Esophagus mucosa (tissue), 1 donor: ENCODE measurements at regions not wholly inside any gene's neighbourhood (a gene's known extent, or its start where the extent isn't known, plus 50 kb on each side); places are given as distances from the start of the nearest gene placed in this dataset.
"Not testable (repeated sequence)": the region's sequence is repeated elsewhere in the genome, so short reads cannot be mapped to it uniquely, and the experiment has no call there.

Source experiments
- ATAC-seq: fragments of 200-7000 bp; cut with Tn5 transposase; one replicate; pipeline ENCODE4 v1.9.1; 2020
- donor health status: DM: yes; HTN: yes; CAD: no.

DNA sequence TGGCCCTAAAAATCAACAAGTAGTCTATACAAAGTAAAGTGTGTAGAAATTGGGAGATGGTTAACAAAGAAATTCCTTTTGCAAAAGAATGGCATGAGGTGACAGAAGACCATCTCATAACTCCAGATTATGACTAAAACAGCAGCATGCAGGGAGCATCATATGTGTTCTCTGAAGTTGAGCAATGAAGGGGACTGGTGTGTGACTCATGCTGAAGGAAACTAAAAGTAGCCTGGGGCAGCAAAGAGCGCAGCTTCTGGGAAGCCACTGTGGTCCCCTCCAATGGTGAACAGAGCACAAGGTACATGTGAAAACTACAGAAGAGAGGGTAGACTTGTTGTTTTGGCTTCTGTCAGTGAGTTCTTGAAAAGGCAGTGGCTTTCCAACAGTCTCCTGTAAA is 133.4 kb downstream of the MACC1 start:
- no peak for ATAC-seq

DNA sequence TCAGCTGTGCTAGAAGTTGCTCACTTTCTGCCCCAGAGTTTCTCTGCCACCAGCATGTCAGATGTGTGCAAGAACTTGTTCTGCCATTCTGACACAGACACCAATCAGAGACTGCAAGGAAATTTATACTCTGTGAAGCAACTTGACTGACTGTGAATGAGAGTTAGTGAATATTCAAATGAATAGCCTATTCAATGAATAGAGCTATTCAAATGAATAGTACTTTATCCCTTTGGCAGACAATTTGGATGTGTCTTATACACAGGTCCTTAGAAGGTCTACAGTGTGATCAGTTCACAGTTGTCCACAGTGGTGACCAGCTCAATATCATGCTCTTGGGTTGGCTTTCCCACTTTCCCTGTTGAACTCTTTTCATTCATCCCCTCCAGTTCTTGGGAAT is 138.1 kb downstream of the MACC1 start:
- ATAC-seq, result no peak

DNA sequence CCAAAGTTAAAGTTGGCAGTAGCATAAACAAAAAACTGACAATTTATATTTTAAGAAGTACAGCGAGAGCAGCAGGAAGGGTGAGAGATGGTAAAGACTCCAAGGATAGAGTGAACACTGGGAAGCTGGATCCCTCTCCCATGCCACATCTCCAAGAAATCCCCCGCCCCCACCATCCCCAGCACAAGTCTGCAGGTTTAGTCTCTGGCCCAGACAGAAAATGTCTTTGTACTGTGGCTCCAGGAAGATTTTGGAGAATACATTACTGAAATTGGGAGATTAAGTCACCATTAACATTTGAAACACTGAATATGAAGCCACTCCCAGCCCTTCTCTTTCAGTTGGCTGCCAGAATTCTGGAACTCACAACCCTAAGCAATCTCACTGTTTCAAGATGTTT is 140.3 kb downstream of the MACC1 start:
- no peak for ATAC-seq

DNA sequence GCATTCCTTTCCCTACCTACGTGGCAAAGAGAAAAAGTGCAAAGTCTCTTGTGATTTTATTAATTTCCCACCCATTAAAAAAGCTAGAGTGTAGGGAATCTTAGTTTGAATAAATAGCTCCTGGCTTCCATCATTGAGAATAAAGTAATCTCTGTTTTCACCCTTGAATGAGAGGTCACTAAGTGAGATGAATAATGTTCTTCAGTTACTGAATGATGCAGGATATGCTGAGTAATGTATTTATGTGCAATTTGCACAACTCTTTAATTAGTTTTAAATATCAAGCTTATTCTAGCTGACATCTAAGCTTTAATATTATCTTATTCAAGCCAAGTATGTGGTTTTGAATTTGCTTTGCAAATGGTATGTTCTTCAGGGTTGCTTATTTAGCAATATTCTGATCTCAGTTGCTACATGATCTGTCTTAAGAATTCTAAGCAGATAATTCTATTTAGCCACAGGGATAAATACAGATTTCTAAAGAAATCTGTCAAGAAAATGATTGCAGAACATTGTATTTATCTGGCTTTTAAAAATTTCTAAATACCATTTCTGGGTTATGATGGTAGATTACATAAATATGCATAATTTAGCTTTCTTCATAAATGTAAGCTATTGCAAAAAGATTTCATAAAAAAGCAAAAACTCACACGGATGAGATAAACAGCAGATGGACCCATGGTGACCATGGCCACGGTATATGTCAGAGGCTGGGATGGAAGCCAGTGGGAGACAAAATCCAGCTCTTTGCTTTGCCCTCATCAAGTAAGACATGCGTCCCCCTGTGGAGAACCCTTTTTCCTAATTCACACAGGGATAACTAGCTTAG is 141.0 kb downstream of the MACC1 start:
- ATAC-seq, result no peak

DNA sequence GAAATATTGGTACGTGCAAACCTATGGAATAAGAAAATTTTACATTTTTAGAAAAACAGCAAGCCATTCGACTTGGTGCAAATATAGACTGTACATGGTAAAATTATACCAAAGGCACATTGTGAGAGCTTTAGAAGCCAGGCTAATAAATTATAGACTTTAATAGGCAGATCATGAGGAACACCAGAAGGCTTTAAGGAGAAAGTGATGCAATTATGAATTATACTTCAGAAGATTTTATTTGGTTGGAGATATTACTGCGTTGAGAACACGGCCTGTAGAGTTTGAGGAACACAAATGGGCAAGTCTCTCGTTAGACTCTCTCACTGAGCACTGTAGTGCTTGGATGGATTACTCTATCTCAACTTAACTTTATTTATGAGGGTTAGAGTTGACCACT is 141.7 kb downstream of the MACC1 start:
- ATAC-seq, result no peak

DNA sequence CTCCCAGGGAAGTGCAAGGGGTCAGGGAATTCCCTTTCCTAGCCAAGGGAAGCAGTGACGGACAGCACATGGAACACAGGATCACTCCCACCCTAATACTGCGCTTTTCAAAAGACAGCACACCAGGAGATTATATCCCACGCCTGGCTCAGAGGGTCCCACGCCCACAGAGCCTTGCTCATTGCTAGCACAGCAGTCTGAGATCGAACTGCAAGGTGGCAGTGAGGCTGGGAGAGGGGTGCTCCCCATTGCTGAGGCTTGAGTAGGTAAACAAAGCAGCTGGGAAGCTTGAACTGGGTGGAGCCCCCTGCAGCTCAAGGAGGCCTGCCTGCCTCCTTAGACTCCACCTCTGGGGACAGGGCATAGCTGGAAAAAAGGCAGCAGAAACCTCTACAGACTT is 149.2 kb downstream of the MACC1 start:
- not testable (repeated sequence) for ATAC-seq

DNA sequence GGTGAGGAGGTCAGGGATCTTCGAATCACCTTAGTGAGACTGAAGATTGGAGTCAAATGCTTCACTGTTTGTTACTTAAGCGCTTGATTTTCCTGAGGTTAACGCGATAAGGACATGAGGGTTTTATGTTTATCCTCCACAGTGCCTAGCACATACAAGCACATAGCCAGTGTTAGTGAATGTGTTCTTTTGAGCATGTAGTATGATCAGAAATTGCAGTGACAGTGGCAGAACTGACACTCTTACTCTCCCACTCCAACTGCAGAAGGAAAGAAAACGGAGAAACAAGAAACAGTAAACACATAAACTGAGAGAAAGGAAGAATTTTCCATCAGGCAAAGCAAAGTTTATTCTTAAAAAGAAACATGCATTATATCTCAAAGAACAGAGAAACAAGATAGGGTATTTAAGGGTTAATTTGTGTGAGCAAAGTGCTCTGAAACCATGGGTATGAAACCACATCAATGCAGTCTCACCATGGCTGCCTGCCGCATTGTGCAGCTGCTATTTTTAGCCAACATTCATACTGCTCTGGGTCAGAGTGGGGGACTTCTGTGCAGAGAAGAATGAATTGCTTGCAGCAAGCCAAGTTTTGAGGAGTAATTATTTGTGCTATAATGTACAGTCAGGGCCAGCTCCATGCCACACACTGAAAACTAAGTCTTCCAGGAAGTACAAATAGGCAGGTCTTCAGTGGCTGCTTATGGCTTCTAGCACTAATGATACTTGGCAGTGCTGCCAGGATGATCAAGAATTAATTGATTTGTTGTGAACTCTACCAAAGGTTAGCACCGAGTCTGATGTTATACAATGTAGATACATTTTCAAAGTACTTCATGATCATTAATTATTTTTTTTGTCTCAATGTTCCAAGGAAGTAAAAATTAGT is 152.0 kb downstream of the MACC1 start:
- no peak for ATAC-seq

DNA sequence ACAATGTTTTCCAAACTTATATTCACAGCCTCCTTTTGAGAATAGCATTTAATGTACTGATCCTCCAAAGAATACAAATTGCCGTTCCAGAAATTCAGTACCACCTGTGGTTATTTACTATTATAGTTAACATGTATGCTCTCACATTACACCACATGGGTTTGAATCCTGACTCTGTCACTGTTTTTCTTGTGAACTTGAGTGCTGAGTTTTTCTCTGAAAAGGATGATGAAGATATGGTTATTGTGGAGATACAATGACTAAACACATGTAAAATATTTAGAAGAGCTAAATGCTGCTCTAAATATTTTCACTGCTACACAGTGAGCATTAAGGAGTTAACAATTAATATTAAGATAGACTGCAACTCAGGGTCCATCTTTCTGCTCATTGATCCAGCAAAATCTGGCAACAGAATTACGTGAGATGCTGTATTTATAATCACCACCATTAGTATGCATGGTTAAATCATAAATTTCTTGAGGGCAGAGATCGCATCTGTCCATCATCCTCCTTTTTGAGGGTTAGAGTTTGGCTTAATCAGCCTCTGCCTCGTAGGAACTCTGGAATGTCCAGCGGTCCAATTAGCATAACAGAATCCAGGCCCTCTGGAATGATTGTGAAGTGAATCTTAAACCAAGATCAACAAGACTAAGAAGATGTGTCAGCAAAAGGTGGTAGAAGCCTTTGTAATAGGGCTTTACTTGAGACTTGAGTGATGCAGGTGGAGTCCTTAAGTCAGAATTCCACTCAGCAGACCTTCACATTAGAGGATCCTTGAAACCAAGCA is 152.8 kb downstream of the MACC1 start:
- no peak for ATAC-seq

DNA sequence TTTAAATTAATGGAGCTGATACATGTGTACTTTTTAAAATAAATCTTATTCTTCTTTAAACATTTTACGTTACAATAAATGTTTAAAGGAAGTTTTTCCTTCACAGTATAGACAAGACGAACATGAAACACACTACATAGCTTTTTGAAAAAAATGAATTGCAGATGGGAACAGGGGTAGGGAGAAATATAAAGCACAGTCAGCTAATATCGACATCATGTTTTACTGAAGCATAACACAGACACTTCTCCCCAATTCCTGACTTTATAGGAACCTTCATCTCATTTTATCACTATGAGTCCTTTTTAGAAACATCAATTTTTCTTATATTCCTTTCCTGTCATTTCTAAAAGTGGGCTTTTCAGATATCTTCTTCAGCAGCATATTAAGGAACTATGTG is 153.5 kb downstream of the MACC1 start:
- no peak for ATAC-seq

DNA sequence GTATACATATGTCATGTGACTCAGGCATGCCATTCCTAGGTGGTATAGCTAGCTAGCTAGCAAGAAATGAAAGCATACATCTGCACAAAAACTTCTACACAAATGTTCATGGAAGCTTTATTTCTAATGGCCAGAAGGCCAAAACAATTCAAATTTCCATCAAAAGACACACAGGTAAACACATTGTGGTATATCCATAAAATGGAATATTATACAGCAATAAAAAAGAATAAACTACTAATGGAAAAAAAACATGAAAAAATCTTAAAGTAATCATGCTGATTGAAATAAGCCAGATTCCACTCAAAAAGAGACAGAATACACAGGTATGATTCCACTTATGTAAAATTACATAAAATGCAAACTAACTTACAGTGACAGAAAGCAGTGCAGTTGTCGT is 154.3 kb downstream of the MACC1 start:
- no peak for ATAC-seq

DNA sequence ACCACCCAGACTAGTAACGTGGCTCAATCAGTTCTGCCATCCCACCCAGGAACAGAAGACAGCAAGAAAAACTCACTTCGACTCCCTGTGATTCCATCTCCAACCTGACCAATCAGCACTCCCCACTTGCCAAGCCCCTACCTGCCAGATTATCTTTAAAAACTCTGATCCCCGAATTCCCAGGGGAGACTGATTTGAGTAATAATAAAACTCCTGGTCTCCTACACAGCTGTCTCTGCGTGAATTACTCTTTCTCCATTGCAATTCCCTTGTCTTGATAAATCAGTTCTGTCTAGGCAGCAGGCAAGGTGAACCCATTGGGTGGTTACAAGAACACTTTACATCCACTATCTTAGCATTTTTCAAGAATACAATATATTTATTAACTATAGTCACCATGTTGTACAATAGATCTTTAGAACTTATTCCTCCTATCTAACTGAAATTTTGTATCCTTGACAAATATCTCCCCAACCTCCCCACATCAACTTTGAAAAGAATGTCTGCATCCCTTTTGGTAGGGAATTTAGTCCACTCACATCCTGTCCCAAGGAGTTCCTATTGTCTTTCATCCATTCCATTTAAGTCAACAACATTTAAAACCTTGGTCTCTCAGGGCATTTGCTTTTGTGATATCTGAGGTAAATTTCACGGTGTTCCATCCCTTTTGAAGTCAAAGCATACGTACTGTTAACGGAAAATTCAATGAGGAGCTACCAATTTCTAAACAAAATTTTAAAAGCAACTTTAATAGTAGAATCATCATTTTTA is 163.7 kb downstream of the MACC1 start:
- ATAC-seq, result no peak

DNA sequence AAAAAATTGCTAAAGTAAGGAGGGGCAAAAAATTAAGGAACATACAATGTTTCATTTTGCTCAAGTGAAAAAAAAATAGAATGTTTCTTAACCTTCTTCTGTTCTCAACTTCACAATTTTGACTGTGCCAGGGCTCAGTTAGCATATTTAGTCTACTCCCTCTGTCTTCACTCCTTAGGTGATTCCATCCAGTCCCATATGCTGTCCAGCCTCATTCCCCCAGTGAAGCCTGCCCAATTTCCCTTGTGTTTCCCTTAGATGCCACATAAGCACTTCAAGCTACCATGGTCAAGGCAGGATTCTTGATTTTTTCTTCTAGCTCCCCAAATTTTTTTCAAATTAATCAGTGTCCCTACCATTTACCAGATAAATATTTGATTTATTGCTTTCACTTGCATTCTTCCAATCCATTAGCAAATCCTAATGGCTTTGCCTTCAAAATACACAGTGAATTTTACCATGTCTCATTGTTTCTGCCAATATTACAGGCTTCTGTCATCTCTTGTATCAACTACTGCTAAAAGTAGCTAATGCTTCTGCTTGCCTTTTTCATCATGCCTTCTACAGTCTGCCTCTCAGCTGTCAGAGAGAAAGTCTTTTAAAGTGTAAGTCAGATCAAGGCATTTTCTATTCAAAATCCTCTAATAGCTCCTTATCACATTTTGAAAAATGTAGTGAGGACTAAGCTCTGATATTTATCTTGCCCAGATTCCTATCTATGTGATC is 166.8 kb downstream of the MACC1 start:
- ATAC-seq, result no peak

DNA sequence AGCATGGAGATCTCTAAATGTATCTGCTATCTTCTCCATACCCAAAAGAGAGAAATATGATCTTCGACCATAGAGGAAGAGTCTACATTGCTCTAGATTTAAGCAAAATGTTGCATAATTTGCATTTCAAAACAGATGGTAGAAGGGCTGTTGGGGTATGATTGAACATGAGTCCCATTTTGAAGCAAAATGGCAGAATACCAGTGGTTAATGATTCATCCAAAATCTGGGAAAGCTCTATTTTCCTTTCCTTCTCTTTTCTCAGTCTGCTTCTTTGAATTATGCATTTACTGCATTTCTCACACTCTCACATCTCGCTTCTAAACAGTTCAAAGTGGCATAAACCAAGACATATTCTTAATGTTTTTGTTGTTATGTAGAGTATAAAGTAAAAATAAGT is 178.5 kb downstream of the MACC1 start:
- no peak for ATAC-seq

DNA sequence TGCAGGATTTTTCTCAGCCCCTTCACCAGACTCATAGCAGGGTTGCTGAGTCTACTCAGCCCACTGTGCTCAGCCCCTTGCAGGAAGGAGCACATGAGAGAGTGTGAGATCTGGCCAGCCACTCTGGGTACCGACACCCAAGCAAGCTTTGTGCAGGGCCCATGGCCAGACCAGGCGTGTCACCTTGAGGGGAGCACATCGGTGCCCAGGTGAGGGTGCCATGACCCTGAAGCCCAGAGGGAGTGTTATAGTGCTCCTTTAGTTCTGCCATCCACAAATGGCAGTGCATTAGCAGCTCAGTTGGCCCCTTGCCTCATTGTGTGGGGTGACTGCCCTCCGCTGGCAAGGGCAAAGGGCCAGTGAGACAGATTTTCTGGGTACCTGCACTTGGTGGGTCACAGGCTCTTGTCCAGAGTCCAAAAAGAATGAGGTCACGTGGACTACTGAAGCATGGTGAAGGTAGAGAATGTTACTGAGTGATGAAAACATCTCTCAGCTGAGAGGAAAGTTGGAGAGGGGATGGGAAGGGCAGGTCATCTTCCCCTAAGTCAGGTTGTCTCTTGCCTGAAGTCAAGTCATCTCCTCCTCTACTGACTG is 181.8 kb downstream of the MACC1 start:
- no peak for ATAC-seq

DNA sequence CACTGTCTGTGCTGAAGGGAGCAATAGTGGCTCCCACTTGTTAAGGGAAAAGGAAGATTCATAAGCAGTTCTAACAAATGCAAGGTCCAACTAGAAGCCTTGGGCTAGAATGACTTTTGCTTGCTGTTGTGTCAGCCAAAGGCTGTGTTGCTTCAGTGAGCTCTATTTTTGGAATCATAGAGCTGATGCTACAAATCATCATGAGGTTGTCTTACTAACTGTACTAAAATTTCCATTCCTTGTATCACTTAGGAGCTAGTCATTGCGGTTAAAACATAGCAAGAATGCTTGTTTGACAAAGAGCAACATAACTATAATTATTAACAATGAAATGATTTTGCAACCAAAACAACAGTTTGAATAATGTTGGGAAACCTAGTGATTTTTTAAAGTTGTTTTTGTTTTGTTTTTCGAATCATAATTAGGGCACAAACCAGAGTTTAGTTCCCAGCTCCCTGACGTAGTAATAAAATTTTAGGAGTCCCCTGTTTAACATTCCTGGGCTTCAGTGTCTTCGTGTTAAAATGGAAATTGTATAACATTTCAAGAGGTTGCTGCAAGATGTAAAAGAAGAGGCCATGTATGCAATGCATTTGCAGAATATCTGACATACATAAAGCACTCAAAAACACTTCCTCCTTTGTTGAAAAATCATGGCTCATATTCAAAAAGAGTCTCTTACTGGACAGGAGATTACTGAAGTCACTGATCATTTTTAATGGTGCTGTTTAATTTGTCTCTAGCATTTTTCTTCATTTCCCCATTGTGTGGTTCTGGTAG is 183.4 kb downstream of the MACC1 start:
- no peak for ATAC-seq

DNA sequence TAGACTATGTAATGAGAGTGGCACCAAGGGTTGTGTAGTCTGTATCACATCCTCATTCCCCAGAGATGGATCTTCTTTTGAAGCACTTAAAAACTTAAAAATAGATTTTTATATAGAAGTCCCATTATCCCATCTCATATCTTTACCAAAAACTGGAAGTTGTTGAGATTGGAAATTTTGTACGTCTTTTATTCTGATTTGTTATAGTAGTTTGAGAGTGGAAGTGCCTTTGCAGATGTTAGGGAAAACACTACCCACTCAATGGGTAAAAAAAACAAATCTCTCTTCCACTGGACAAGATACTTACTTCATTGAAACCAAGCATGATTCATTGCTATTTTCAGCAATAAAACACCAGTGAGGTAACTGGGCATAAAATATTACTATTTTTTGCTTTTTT is 184.4 kb downstream of the MACC1 start:
- no peak for ATAC-seq

DNA sequence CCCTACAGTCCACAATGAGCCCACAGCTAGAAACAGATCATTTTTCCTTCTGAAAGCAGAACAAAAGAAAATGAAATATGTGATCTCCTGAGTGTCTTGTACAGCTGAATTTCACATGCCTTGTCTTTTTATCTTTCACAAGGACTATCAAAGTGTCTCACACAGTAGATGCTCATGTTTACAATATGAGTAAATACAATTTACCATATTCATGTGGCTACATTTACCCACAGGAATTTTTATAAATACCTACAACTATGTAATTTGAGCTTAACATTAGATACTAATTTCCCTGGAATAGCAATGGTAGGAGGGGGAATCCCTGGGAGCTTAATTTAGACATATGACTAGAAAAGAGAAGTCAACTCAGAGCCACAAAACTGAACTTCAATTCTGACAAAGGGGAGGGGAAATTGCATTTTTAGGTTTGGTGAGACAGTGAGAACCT is 186.2 kb downstream of the MACC1 start:
- no peak for ATAC-seq

DNA sequence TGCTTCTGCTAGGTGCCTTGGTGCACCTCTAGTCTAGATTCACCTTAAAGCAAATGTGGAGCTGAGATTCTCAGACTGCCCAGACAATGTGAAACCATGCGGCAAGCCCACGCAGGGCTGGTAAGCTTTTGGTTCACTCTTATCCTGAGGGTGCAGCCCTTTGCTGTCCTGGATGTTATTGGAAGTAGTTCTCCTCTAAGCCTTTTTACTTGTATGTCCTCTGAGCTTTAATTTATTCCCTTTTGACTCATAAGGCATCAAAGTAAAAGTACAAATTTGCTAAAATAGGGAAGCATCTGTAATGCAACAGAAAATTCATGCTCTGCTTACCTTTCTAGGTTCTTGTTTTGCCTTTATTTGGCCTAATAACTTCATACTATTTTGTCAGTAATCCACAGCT is 186.8 kb downstream of the MACC1 start:
- no peak for ATAC-seq

DNA sequence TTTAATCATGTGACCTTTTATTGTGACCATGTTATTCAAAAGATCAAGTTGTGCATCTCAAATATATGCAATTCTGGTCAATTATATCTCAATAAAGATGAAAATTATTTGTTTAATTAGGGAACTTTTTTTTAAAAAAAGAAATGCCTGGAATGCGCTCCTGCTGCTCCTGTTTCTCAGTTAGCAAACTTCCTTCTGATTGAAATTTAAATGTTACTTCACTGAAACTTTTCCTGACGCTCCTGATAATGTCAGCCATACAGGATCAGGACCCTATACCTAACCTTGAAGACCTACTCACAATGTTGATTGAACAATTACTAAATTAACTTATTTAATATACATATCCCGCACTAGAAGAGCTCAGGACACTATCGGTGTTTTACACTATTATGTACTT is 190.4 kb downstream of the MACC1 start:
- no peak for ATAC-seq

DNA sequence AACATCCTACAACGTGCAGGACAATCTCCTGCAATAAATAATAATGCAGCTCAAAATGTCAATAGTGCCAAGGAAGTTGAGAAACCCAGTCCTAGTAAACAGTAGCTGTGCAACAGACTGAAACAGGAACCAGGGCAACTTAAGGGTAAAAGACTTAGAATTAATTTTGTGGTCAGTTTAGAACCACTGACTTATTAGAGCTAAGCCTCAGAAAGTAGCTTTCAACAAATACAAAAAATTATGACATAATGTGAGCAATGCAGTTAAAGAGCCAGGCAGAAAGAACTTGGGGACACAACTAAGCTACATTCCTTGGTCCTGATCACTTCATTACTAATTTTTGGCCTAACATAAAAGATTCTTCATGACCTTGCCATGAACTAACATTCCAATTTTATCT is 195.4 kb downstream of the MACC1 start:
- ATAC-seq, result no peak
